Nephron (organoid): ENCODE measurements at regions not wholly inside any gene's neighbourhood (a gene's known extent, or its start where the extent isn't known, plus 50 kb on each side); places are given as distances from the start of the nearest gene placed in this dataset.
"Not testable (repeated sequence)": the region's sequence is repeated elsewhere in the genome, so short reads cannot be mapped to it uniquely, and the experiment has no call there.

Experiments
- H3K27ac Mint-ChIP-seq, 3 experiments: 2 replicates each; pipeline ENCODE4 v1.8.0; 2020; ENCODE audit warnings: mixed read lengths in 3 of 3, mild to moderate bottlenecking in 2 of 3, moderate library complexity in 1 of 3
- H3K27me3 Mint-ChIP-seq: 2 replicates; pipeline ENCODE4 v1.8.0; 2021; ENCODE audit warnings: low read depth, mild to moderate bottlenecking, moderate library complexity, mixed read lengths
- H3K36me3 Mint-ChIP-seq: 2 replicates; pipeline ENCODE4 v1.8.0; 2020; ENCODE audit warnings: low read depth, mixed read lengths
- H3K4me1 Mint-ChIP-seq: 2 replicates; pipeline ENCODE4 v1.8.0; 2020; ENCODE audit warnings: mixed read lengths
- H3K4me3 Mint-ChIP-seq, 3 experiments: 2 replicates each; pipeline ENCODE4 v1.8.0; 2020; ENCODE audit warnings: mild to moderate bottlenecking in 3 of 3, mixed read lengths in 3 of 3, moderate library complexity in 2 of 3
- H3K9me3 Mint-ChIP-seq: 2 replicates; pipeline ENCODE4 v1.8.0; 2020; ENCODE audit warnings: mixed read lengths
- TF ChIP-seq, protein P1 (sequence below), 3 experiments: fragments of 200-600 bp; sonication (generic); IDR thresholded peaks; one replicate each; pipeline ENCODE4 v1.5.0; 2021; ENCODE audit warnings: antibody characterized with exemption in 3 of 3; ENCODE audit not compliant: unreplicated experiment in 3 of 3

GRCh38 chr3:81829937-81830336 lies 68.5 kb upstream of the GBE1 start:
- TF ChIP-seq, protein P1, sequence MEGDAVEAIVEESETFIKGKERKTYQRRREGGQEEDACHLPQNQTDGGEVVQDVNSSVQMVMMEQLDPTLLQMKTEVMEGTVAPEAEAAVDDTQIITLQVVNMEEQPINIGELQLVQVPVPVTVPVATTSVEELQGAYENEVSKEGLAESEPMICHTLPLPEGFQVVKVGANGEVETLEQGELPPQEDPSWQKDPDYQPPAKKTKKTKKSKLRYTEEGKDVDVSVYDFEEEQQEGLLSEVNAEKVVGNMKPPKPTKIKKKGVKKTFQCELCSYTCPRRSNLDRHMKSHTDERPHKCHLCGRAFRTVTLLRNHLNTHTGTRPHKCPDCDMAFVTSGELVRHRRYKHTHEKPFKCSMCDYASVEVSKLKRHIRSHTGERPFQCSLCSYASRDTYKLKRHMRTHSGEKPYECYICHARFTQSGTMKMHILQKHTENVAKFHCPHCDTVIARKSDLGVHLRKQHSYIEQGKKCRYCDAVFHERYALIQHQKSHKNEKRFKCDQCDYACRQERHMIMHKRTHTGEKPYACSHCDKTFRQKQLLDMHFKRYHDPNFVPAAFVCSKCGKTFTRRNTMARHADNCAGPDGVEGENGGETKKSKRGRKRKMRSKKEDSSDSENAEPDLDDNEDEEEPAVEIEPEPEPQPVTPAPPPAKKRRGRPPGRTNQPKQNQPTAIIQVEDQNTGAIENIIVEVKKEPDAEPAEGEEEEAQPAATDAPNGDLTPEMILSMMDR (IDR thresholded peaks at IDR 0.05; ENCODE audit: unreplicated experiment in 3 of 3), result no peak
- Mint-ChIP-seq H3K27ac (no peak overlapping the region), H3K4me3 (no peak overlapping the region), H3K4me1 (no peaks in the 10 kb centered on the region), H3K27me3 (peaks cover 4% of the 10 kb centered on the region), H3K36me3 (no peaks in the 10 kb centered on the region), H3K9me3 (no peaks in the 10 kb centered on the region)

- not testable (repeated sequence) for H3K4me1 Mint-ChIP-seq, H3K4me3 Mint-ChIP-seq, H3K36me3 Mint-ChIP-seq, H3K9me3 Mint-ChIP-seq, H3K27me3 Mint-ChIP-seq, H3K27ac Mint-ChIP-seq
These were observed 67.8 kb upstream of the GBE1 start for GRCh38 chr3:81829272-81829671.

- TF ChIP-seq, protein P1 (IDR thresholded peaks at IDR 0.05; ENCODE audit: unreplicated experiment in 3 of 3), result no peak
- Mint-ChIP-seq H3K27me3 (no peaks in the 10 kb centered on the region), H3K9me3 (peaks cover 7% of the 10 kb centered on the region)
These were observed 62.5 kb upstream of the GBE1 start for GRCh38 chr3:81823882-81824395.

DNA sequence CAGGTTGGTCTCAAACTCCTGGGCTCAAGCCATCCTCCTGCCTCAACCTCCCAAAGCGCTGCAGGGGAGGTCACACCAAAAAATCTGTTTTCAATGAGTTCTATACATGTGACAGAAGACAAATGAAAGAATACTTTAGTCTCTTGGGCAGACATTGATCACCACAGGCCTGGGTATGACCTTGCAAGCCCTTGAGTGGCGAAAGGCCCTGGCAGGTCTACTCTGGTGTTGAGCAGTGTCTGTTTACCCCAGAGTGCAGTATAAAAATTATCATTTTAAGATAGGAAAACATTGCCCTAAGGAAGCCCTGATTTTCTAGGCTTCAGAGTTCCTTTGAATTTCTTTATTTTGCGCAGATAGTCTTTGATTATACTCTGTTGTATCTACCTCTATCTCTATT lies 61.6 kb upstream of the GBE1 start:
- Mint-ChIP-seq H3K9me3 (peaks cover 7% of the 10 kb centered on the region), H3K36me3 (peaks cover 4% of the 10 kb centered on the region), H3K4me1 (no peaks in the 10 kb centered on the region), H3K4me3 (no peak overlapping the region), H3K27ac (no peak overlapping the region), H3K27me3 (no peaks in the 10 kb centered on the region)
- TF ChIP-seq, protein P1 (IDR thresholded peaks at IDR 0.05; ENCODE audit: unreplicated experiment in 3 of 3), result no peak

More at GRCh38 chr3:81823882-81824395, 62.5 kb upstream of the GBE1 start:
- Mint-ChIP-seq H3K27ac (peak overlapping the region in 2 of 3 experiments; percentile 66 to 80), H3K36me3 (peaks cover 1% of the 10 kb centered on the region), H3K4me3 (no peak overlapping the region), H3K4me1 (no peaks in the 10 kb centered on the region)

- peaks cover 12% of the 10 kb centered on the region for H3K4me1 Mint-ChIP-seq
These were observed 55.2 kb upstream of the GBE1 start for GRCh38 chr3:81816473-81817250.

DNA sequence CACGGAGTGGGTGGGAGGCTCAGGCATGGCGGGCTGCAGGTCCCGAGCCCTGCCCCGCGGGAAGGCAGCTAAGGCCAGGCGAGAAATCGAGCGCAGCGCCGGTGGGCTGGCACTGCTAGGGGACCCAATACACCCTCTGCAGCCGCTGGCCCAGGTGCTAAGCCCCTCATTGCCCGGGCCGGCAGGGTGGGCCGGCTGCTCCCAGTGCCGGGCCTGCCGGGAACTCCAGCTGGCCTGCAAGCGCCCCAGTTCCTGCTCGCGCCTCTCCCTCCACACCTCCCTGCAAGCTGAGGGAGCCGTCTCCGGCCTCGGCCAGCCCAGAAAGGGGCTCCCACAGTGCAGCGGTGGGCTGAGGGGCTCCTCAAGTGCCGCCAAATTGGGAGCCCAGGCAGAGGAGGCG lies 50.7 kb upstream of the GBE1 start:
- H3K4me3 Mint-ChIP-seq, H3K27me3 Mint-ChIP-seq, H3K27ac Mint-ChIP-seq, H3K36me3 Mint-ChIP-seq, H3K9me3 Mint-ChIP-seq: not testable (repeated sequence)
- peaks cover 12% of the 10 kb centered on the region for H3K4me1 Mint-ChIP-seq

More at GRCh38 chr3:81816473-81817250, 55.2 kb upstream of the GBE1 start:
- Mint-ChIP-seq H3K36me3 (peaks cover 4% of the 10 kb centered on the region), H3K27ac (peak overlapping the region; percentile 66 to 88 (median 83)), H3K4me3 (peak overlapping the region in 2 of 3 experiments; percentile 11 to 22), H3K27me3 (no peaks in the 10 kb centered on the region), H3K9me3 (peaks cover 14% of the 10 kb centered on the region)
- TF ChIP-seq, protein P1 (IDR thresholded peaks at IDR 0.05; ENCODE audit: unreplicated experiment in 3 of 3), result no peak
